NCI-H510A (cell line): ENCODE measurements at regions not wholly inside any gene's neighbourhood (a gene's known extent, or its start where the extent isn't known, plus 50 kb on each side); places are given as distances from the start of the nearest gene placed in this dataset.
"Not testable (repeated sequence)": the region's sequence is repeated elsewhere in the genome, so short reads cannot be mapped to it uniquely, and the experiment has no call there.

Experiments used
- DNase-seq: peaks from one replicate; lab custom pipeline; 2025; lab: John Stamatoyannopoulos, UW

DNA sequence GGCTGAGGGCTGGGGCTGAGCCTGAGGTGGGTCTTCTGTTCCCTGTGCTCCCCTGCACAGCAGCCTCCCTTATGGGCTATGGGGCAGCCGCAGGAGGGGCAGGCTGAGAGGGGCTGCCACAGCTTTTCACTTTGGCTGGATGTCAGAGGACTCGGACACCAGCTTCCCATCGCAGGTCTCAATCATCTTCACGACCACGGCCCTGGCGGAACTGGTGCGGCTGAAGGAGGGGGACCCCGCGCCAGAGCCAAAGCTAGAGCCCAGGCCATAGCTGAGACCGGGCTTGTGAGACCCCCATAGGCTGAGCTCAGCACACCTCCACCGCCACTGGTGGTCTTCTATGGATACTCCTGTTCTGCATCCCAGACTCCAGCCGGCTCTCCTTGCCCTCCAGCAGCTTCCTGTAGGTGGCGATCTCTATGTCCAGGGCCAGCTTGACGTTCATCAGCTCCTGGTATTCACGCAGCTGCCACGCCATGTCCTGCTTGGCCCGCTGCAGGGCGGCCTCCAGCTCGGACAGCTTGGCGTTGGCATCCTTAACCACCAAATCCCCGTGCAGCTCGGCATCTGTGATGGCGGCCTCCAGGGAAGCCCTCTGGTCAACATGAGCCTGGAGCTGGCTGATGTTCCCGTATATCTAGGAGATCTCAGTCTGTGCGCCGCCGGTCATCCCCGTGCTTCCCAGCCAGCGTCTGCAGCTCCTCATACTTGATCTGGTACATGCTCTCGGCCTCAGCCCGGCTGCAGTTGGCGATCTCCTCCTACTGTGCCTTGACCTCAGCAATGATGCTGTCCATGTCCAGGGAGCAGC lies 181.7 kb upstream of the SYNPR start:
- no peak for DNase-seq

DNA sequence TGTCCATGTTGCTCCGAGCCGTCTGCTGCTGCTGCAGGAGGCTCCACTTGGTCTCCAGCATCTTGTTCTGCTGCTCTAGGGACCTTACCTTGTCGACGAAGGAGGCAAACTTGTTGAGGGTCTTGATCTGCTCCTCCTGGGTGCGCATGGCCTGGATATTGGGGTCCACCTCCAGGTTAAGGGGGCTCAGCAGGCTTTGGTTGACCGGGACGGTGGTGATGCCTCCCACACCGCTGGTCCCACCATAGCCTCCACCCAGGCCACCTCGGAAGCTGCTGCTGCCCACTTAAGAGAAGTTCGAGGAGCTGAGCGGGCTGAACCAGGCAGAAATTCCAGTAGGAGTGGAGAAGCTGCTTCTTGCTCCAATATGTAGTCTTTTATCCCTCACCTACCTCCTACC lies 180.7 kb upstream of the SYNPR start:
- no peak for DNase-seq

DNA sequence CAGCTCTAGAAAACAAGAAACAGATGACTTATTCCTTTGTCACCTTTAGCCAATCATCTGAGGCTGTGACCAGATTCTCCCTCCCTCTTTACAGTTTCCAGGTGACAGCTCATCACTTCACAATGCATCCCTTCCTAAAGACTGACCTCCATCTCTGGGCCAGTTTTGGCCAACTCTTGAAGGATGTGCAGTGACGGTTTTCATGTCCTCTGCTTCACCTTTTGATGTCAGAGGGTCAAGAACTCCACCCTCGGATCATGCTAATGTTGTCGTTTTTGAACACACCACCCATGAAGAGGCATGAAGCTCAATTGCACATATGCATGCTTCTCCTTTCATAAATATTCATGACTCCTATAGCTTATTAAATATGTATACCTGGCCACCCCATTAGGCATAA lies 161.2 kb upstream of the SYNPR start:
- DNase-seq, result no peak

DNA sequence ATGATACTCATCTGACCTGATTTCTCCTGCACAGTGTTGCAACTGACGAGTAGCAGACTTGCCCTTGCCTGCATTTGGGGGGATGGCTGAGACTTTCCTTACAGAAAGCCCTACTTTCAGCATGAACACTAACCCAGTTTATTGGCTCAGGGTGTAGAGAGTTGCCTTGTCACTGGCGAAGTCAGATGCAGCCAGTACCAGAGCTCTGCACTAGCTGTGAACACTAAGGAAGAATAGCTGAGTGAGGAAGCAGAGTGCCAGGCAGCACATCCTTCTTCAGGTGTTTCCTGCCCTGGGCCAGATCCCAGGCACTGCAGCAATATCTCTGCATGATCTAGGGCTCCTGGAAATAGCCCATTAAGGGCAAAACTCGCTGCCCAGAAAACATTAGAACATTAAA lies 154.0 kb upstream of the SYNPR start:
- DNase-seq, result no peak

DNA sequence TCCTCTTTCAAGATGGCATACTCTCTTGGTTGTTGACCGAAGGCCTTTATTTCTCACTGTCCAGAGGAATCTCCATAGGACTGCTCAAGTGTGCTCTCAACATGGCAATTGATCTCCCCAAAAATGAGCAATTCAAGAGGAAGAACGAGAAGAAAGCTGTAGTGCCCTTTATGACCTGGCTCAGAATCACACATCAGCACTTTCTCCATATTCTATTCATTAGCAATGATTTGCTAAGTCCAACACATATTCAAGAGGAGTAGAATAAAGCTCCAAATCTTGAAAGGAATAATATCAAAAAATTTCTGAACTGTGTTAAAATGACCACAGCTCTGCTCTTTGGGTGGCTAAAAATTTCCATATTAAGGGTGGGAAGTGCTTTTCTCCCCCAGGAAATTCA lies 151.6 kb upstream of the SYNPR start:
- DNase-seq, result no peak

DNA sequence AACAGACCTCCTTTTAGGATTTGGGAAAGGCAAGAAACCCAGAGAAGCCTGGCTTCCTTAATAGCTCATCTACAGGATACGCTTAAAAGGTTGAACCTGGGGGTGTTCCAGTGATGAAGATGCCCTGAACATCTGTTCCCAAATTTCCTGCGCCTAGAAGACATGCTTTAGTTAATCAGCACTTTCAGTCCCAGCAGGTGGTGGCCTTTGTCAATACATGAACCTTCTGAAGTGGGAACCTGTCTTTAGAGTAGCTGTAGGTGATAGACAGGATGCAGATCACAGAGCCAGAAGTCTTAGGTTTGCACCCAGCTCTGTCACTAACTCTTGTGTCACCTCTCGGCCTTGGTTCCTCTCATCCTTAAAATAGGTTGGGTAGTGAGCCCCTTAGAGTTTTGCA lies 149.7 kb upstream of the SYNPR start:
- DNase-seq, result no peak

DNA sequence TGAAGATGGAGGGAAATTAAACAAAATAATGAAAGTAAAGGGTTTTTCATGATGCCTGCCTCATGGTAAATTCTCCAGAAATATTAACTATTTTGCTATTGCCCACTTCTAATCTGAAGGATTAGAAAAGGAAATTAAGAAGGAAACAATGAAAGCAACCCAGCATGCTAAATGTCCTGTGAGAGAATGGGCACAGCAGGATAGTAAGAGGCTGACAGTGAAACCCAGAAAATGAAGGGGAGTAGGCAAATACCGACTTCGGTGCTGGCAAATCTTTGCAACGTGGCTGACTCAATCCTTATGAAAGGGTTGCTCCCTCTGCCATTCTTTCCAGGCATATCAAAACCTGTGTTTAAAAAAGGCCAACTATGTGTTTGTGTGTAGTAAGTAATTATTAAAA lies 147.5 kb upstream of the SYNPR start:
- DNase-seq, result no peak

DNA sequence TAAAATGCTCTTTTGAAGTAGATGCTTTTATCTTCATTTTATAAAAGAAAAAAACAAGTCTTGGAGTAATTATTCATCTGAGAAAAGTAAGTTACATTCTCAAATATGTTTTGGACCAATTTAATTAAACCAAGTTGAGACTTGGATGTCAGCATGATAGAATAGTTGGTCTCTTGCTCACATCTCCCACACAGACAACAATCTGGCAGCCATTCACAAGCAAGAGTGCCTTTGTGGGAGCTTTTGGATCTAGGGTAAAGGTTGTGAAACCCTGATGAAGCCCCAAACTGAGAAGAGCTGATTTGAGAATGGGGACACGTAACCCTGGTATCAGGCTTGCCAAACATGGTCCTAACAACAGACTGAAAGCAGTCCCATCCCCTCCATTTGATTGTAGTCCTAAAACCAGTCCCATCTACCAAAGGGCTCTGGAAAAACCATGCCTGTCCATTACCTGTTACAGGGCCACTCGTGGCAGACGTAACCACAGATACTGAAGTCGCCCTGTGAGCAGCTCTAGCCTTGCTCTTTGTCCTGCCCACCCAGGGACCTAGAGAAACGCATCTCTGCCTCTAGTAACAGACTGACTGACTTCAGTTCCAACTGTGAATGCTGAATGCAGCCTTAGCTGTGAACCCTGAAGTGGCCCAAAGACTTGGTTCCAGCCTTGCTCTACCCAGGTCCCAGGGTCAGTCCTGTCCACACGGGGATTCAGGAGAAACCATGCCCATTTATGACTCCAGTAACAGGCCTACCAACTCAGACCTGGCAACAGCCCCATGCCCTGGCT lies 145.5 kb upstream of the SYNPR start:
- DNase-seq, result no peak

DNA sequence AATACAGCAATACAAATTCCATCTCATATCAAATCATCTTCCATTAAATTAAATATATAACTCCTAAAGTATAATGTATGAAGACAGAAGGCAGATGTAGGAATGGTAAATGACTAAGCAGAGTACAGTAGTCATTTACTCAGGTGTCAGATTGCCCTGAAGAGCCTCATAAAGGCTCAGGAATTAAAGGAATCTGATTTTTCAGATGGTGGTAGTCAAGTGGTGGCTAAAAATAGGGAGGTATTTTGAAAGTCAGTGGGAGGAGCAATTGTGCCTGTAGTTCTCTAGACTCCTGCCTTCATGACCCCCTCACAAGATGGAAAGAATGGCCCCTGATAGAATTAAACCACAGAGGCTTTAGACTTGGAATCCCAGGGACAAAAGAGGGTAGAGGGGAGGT lies 142.7 kb upstream of the SYNPR start:
- peak; percentile 19 for DNase-seq

DNA sequence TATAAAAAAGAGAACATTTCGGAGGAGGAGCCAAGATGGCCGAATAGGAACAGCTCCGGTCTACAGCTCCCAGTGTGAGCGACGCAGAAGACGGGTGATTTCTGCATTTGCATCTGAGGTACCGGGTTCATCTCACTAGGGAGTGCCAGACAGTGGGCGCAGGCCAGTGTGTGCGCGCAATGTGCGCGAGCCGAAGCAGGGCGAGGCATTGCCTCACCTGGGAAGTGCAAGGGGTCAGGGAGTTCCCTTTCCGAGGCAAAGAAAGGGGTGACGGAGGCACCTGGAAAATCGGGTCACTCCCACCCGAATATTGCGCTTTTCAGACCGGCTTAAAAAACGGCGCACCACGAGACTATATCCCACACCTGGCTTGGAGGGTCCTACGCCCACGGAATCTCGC lies 141.9 kb upstream of the SYNPR start:
- not testable (repeated sequence) for DNase-seq

DNA sequence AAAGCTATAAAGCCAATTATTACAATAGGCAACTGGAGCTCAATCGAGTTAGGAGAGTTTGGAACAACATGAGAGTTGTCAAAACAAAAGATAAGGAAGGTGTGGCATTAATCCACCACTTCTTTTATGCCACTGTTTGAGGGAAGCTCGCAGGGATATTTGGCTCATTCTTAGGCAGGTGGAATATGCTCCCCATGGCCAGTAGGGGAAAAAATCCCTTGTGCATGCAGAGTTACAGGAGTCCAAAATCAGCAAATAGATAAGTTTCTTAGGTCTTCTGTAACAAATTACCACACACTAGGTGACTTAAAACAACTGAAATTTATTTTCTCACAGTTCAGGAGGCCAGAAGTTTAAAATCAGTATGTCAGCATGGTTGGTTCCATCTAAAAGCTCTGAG lies 135.4 kb upstream of the SYNPR start:
- no peak for DNase-seq

DNA sequence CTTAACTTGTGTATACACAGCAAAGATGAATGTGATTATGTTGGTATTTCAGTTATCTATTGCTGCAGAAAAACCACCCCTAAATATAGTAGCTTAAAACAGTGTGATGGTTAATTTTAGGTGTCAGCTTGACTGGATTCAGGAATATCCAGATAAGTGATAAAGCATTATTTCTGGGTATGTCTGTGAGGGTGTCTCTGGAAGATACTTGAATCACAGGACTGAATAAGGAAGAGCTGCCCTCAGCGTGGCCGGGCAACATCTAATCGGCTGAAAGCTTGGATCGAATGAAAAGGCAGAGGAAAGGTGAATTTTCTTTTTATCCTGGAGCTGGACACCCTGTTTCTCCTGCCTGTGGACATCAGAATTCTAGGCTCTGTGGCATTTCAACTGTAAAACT lies 132.0 kb upstream of the SYNPR start:
- no peak for DNase-seq

DNA sequence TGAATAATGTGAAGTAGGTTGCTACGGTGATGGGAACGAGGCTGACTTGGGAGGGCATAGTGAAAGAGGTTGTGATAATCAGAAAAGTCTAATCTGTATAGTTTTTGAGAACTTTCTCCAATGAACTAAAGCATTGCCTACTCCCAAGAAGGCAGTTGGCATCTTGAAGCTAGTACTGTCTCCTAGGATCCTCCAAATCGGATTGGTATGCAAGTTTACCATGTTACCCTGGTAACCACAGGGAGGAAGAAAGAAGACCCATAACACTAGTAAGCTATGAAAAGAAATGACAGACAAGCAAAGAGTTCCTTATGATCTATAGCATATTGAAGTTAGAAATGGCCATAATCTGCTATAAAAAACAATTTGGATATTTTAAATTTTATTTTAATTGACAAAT lies 127.2 kb upstream of the SYNPR start:
- DNase-seq, result no peak

DNA sequence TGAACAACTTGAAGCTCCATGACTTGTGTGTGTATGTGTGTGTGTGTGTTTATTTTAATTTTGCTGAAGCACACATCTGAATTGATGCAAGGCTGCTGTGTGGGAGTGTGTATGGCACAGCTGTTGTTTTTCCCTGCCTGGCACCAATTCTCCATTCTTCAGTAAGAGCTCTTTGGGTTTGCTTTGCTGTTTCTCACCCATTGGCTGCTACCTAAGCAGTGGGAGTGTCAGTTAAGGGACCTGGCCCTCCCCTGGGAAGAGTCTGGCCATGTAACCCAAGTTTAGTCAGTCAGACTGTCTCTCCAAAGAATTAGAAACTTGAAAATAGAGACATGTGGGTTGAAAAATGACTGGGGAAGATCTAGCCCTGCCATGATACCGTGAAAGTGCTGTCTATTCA lies 126.2 kb upstream of the SYNPR start:
- DNase-seq, result no peak

DNA sequence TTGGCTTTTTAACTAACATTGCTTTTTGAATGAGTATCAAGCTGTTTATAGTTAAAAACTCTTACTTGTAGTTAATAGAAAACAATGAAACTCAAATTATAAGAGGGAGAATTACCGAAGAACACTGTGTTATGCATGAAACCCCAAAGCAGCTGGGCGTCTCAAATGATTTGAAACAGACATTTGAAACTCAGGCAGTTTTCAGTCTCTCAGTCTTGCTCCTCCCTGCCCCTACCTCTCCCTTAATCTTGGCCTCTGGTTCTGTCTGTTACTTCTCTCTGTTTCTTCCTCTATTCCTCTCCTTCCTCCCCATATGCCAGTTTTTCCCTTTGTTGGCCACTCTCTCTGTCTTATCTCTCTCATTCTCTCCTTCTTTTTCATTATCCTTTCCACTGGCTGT lies 118.3 kb upstream of the SYNPR start:
- no peak for DNase-seq

DNA sequence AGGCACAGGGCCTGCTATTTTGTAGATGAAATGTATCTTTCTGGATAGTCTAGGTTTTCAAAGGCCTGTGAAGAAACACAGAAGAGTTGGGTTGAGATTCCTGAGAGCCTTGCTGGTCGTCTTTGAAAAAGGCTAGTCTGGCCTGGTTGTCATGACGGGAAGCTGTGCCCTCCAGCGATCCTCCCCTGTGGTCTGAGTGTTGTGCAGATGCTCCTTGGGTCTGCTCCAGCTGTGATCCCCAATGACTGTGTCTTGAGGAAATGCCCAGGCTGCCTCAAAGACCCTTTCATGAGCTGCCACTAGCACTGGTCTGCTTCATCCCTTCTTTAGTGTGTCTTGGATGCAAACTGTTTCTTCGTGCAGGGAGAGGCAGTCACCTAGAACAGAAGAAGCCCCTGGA lies 111.0 kb upstream of the SYNPR start:
- no peak for DNase-seq

DNA sequence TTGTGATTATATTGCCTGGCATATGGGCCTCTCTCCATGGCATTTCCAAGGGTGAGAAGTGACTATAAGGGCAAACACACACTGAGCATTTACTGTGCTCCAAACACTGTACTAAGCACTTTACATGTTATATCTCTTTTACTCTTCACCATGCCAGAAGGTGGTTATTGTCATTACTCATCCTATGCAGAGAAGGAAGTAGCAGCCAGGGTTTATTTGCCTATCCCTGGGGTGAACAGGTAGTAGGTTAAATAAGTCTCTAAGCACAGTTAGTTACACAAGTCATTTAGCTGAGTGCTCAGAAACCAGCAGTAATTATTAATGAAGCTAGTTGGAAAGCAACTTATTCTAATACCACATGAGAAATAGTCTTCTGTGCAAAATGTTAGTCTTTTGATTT lies 109.9 kb upstream of the SYNPR start:
- DNase-seq, result no peak

DNA sequence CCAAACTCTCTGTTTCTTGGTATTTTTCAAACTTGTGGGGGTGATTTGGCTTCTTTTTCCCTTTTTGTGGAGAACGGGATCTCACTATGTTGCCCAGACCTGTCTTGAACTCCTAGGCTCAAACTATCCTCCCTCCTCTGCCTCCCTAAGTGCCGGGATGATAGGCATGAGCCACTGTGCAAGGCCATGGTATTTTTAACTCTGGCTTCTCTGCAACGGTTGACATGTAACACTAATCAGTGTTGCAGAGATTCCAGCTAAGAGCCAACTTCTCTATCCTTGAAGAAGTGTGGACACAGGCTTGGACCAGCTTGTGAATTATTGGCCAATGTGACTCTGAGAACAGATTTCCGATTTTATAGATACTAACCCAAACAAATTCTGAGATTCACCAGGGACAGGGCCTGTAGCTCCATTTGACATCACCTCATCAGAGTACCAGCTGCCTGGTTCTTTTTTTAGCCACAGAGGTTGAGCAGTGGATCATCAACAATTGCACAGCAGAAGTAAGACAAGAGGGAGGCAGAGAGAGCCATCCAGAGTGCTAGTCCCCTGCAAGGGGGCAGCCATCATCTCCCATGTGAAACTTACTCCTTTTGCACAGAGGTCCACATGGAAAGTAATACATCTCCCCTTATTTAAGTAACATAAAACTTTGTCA lies 98.1 kb upstream of the SYNPR start:
- DNase-seq, result no peak

DNA sequence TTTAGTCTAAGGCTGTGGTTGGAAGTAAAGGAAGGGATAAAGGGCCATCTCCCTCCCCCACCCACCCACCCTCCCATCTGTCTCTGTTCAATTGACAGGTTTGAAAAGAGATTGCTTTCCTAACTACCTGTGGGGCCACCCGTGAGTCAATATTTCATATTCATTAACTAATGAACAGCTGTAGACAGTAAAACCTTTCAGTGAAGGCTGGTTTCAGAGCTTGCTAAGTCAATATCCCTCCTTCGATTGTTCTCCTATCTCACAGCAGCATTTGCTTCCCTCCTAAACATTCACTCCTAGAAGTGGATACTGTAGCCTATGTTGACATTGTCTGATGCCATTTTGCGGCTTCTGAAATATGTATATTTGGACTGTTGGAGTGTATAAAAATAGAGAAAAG lies 85.9 kb upstream of the SYNPR start:
- peak; percentile 28 for DNase-seq

DNA sequence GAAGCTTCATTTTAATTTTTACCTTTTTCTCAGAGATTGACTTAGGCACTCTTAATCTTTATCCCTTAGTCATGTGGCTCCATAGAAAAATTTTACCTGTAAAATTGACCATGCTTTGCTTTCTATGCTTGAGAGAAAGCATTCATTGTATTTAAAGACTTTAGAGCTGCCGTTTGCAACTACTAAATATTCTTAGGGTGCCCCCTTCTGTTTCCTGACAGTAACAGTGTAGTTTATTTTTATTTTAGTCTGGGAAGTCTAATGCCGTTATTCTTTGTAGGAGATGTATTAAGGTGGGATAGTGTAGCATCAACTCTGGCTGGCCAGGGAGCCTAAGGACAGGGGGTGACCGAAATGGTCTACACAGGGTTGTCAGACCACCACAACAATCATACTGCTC lies 84.5 kb upstream of the SYNPR start:
- no peak for DNase-seq

DNA sequence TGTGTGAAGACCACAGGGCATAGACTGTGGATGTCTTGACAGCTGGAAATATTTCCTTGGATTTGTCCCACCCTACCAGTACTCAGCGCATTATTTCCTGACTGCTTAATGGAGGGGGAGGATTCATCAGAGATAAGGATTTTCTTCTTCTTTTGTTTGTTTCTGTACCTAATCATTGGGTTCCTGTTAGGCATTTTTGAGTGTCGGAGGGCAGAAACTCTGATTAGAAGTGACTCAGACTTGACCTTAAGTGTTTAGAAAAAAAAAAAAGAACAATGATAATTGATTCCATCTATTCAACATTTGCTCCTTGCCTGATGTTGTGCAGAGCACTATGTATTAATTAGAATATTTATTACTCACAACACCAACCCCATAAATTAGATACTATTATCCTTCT lies 78.5 kb upstream of the SYNPR start:
- no peak for DNase-seq

DNA sequence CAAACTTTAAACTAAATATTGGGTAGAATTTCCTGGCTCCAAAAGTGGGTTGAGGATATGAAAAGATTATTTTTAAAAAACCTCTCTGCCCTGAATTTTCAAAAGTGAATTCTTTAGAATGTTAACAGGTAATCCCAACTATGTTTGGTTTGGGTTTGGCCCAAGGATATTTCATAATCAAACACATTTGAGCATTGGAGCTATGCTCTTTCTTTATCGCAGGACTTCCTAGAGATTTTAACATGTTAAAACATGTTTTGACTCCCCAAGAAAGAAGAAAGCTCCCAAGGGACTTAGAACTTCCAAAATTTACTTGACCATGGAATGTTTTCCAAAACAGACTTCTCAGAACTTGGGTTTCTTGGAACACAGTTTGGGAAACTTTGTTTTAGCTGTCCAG lies 75.6 kb upstream of the SYNPR start:
- no peak for DNase-seq

DNA sequence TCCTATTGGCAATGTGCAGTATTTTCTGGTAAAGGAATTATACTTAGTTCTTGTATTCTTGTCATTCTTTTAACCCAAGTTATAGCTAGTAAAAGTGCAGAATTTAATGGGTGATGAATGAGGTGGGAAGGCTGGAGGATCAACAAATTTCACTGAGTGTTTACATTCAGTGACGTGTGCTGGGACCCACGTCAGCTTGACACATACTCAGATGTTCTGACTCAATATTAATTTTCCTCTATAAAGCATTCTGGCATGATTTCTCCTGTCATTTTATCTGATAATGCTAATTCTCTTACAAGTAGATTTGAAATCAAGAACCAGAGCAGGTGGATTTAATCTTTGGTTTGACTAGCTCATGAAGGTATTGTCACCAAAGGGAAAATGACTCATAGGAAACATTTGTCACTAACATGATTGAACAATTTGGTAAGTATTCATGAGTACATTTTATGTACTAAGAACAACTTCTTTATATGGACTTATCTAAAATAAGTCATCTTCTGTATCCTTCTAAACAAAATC lies 71.0 kb upstream of the SYNPR start:
- DNase-seq, result no peak
